A549 (cell line): ENCODE measurements at regions not wholly inside any gene's neighbourhood (a gene's known extent, or its start where the extent isn't known, plus 50 kb on each side); places are given as distances from the start of the nearest gene placed in this dataset.

Experiments
- CBX8 ChIP-seq: fragments of 200-600 bp; sonication (generic); IDR thresholded peaks from 2 replicates; pipeline ENCODE4 v1.6.1; 2016
- CEBPB ChIP-seq, 2 experiments: fragments of >200 bp in 1 of 2; sonication (Bioruptor Twin) in 1 of 2; formaldehyde crosslinking in 1 of 2; IDR thresholded peaks; 2 replicates each; pipeline ENCODE4 v1.6.1; 2012 to 2016
- EP300 ChIP-seq, 2 experiments: fragments of >200 bp; sonication (Bioruptor Twin); formaldehyde crosslinking; IDR thresholded peaks; 2 replicates in 1 of 2; 3 replicates in 1 of 2; pipeline ENCODE4 v1.6.1; 2016 to 2017
- GATA3 ChIP-seq: IDR thresholded peaks from 2 replicates; pipeline ENCODE4 v1.6.1; 2012; ENCODE audit warnings: borderline replicate concordance
- HDAC2 ChIP-seq: fragments of 200-600 bp; sonication (generic); IDR thresholded peaks from 2 replicates; pipeline ENCODE4 v1.6.1; 2016
- KDM1A ChIP-seq: fragments of 200-600 bp; sonication (generic); IDR thresholded peaks from 2 replicates; pipeline ENCODE4 v1.6.1; 2016; ENCODE audit warnings: low read depth, mild to moderate bottlenecking
- KDM5A ChIP-seq: fragments of 200-600 bp; sonication (generic); IDR thresholded peaks from 2 replicates; pipeline ENCODE4 v1.6.1; 2016; ENCODE audit warnings: antibody characterized with exemption, mild to moderate bottlenecking
- MYC ChIP-seq: IDR thresholded peaks from 2 replicates; pipeline ENCODE4 v1.6.1; 2012; ENCODE audit warnings: mild to moderate bottlenecking, inconsistent platforms, low read length, improper control_type of control experiment, borderline replicate concordance
- NPAS2 ChIP-seq: fragments of 250-450 bp; sonication (Bioruptor Pico); IDR thresholded peaks from 2 replicates; pipeline ENCODE4 v1.8.0; 2022; ENCODE audit warnings: mild to moderate bottlenecking, moderate library complexity, borderline replicate concordance
- REST ChIP-seq: fragments of 200-600 bp; sonication (generic); IDR thresholded peaks from 2 replicates; pipeline ENCODE4 v1.6.1; 2016; ENCODE audit warnings: antibody characterized with exemption, mild to moderate bottlenecking, moderate library complexity
- USF2 ChIP-seq: fragments of 450-650 bp; IDR thresholded peaks from 2 replicates; pipeline ENCODE4 v1.6.1; 2014; ENCODE audit warnings: antibody characterized with exemption
- TF ChIP-seq, protein P1 (sequence below): fragments of >200 bp; sonication (Bioruptor Twin); formaldehyde crosslinking; IDR thresholded peaks from 3 replicates; pipeline ENCODE4 v1.5.1; 2016
- TF ChIP-seq, protein P2 (sequence below): fragments of >200 bp; sonication (Bioruptor Twin); formaldehyde crosslinking; IDR thresholded peaks from 2 replicates; pipeline ENCODE4 v1.6.1; 2016
- TF ChIP-seq, protein P3 (sequence below): fragments of 250-450 bp; sonication (Bioruptor Pico); IDR thresholded peaks from 2 replicates; pipeline ENCODE4 v1.5.0; 2021; ENCODE audit warnings: mild to moderate bottlenecking, moderate library complexity, borderline replicate concordance

GRCh38 chr5:110844251-110844650 is 105.4 kb downstream of the SLC25A46 start:
- TF ChIP-seq KDM5A (no peak), KDM1A (no peak), MYC (no peak), CEBPB (IDR thresholded peaks at IDR 0.05) (no peak), HDAC2 (no peak), USF2 (no peak), GATA3 (no peak), EP300 (IDR thresholded peaks at IDR 0.05) (no peak), CBX8 (no peak), REST (no peak), NPAS2 (CRISPR knock-in tag) (no peak)
- TF ChIP-seq, protein P1, sequence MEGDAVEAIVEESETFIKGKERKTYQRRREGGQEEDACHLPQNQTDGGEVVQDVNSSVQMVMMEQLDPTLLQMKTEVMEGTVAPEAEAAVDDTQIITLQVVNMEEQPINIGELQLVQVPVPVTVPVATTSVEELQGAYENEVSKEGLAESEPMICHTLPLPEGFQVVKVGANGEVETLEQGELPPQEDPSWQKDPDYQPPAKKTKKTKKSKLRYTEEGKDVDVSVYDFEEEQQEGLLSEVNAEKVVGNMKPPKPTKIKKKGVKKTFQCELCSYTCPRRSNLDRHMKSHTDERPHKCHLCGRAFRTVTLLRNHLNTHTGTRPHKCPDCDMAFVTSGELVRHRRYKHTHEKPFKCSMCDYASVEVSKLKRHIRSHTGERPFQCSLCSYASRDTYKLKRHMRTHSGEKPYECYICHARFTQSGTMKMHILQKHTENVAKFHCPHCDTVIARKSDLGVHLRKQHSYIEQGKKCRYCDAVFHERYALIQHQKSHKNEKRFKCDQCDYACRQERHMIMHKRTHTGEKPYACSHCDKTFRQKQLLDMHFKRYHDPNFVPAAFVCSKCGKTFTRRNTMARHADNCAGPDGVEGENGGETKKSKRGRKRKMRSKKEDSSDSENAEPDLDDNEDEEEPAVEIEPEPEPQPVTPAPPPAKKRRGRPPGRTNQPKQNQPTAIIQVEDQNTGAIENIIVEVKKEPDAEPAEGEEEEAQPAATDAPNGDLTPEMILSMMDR: no peak
- TF ChIP-seq, protein P2, sequence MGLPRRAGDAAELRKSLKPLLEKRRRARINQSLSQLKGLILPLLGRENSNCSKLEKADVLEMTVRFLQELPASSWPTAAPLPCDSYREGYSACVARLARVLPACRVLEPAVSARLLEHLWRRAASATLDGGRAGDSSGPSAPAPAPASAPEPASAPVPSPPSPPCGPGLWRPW: no peak
- TF ChIP-seq, protein P3, sequence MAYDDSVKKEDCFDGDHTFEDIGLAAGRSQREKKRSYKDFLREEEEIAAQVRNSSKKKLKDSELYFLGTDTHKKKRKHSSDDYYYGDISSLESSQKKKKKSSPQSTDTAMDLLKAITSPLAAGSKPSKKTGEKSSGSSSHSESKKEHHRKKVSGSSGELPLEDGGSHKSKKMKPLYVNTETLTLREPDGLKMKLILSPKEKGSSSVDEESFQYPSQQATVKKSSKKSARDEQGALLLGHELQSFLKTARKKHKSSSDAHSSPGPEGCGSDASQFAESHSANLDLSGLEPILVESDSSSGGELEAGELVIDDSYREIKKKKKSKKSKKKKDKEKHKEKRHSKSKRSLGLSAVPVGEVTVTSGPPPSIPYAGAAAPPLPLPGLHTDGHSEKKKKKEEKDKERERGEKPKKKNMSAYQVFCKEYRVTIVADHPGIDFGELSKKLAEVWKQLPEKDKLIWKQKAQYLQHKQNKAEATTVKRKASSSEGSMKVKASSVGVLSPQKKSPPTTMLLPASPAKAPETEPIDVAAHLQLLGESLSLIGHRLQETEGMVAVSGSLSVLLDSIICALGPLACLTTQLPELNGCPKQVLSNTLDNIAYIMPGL (CRISPR knock-in tag): no peak
